Testis (tissue), 2 donors: ENCODE measurements at regions not wholly inside any gene's neighbourhood (a gene's known extent, or its start where the extent isn't known, plus 50 kb on each side); places are given as distances from the start of the nearest gene placed in this dataset.

Source experiments
- CTCF ChIP-seq, 3 experiments: fragments of 450-650 bp in 2 of 3; fragments of 200-600 bp in 1 of 3; sonication (generic) in 1 of 3; IDR thresholded peaks; one replicate each; pipeline ENCODE4 v1.5.1; 2016 to 2019; ENCODE audit warnings: antibody characterized with exemption in 3 of 3, mild to moderate bottlenecking in 2 of 3, moderate library complexity in 1 of 3
- POLR2A ChIP-seq: fragments of 450-650 bp; IDR thresholded peaks from one replicate; pipeline ENCODE4 v1.6.1; 2017; ENCODE audit warnings: antibody characterized with exemption, mild to moderate bottlenecking, moderate library complexity

- TF ChIP-seq CTCF (IDR thresholded peaks at IDR 0.05), result no peak
- TF ChIP-seq POLR2A, result no peak
Measured at GRCh38 chr14:101404426-101405170, 156.7 kb upstream of the DIO3 start.
